HepG2 (cell line): ENCODE measurements at regions not wholly inside any gene's neighbourhood (a gene's known extent, or its start where the extent isn't known, plus 50 kb on each side); places are given as distances from the start of the nearest gene placed in this dataset.
A peak's percentile ranks its signal among the peaks of the same experiment; 100 is the strongest.

Experiments used
- EP300 ChIP-seq, 3 experiments: sonication (generic) in 1 of 3; formaldehyde crosslinking in 1 of 3; IDR thresholded peaks; 2 replicates each; pipeline versions ENCODE4 v1.5.1 to v1.6.1; 2011 to 2020; ENCODE audit warnings: low read depth in 2 of 3, low read length in 2 of 3, borderline replicate concordance in 1 of 3, improper control_type of control experiment in 1 of 3, mild to moderate bottlenecking in 1 of 3, missing genetic modification reagents in 1 of 3, moderate library complexity in 1 of 3
- HINFP ChIP-seq: sonication (generic); formaldehyde crosslinking; IDR thresholded peaks from 2 replicates; pipeline ENCODE4 v1.4.0; 2020; ENCODE audit warnings: low read depth, mild to moderate bottlenecking, missing genetic modification reagents
- KAT8 ChIP-seq: IDR thresholded peaks from 2 replicates; pipeline ENCODE4 v1.6.1; 2016; ENCODE audit warnings: missing genetic modification reagents, missing compliant biosample characterization
- POGK ChIP-seq: sonication (generic); formaldehyde crosslinking; conservative IDR thresholded peaks from 2 replicates; pipeline ENCODE4 v1.8.0; 2022; ENCODE audit warnings: mild to moderate bottlenecking, moderate library complexity, missing genetic modification reagents
- SAP130 ChIP-seq: IDR thresholded peaks from 2 replicates; pipeline ENCODE4 v1.6.1; 2016; ENCODE audit warnings: low read depth
- SNAI1 ChIP-seq: sonication (generic); formaldehyde crosslinking; IDR thresholded peaks from 2 replicates; pipeline ENCODE4 v1.5.0; 2020; ENCODE audit warnings: mild to moderate bottlenecking, missing genetic modification reagents, borderline replicate concordance
- YEATS4 ChIP-seq: sonication (generic); formaldehyde crosslinking; IDR thresholded peaks from 2 replicates; pipeline ENCODE4 v1.4.0; 2020; ENCODE audit warnings: missing genetic modification reagents, borderline replicate concordance
- ZMYM3 ChIP-seq: sonication (generic); formaldehyde crosslinking; IDR thresholded peaks from 2 replicates; pipeline ENCODE4 v1.5.1; 2020; ENCODE audit warnings: mild to moderate bottlenecking, missing genetic modification reagents
- ZNF407 ChIP-seq: sonication (generic); formaldehyde crosslinking; IDR thresholded peaks from one replicate; pipeline ENCODE4 v1.5.1; 2020; ENCODE audit warnings: mild to moderate bottlenecking, missing genetic modification reagents; ENCODE audit errors: not compliant biosample characterization
- ZNF574 ChIP-seq: sonication (generic); formaldehyde crosslinking; IDR thresholded peaks from 2 replicates; pipeline ENCODE4 v1.4.0; 2020; ENCODE audit warnings: missing genetic modification reagents
- ZNF691 ChIP-seq: sonication (generic); formaldehyde crosslinking; IDR thresholded peaks from 2 replicates; pipeline ENCODE4 v1.4.0; 2020; ENCODE audit warnings: missing genetic modification reagents, low read depth, mild to moderate bottlenecking, borderline replicate concordance
- ZNF766 ChIP-seq: sonication (generic); formaldehyde crosslinking; IDR thresholded peaks from 2 replicates; pipeline ENCODE4 v1.5.0; 2020; ENCODE audit warnings: missing genetic modification reagents, borderline replicate concordance

GRCh38 chr1:84077476-84078107 is 66.5 kb upstream of the PRKACB start (continued):
- TF ChIP-seq ZNF407: peak; percentile 15
- peak; percentile 58; the same call in 1 of the 2 replicates for TF ChIP-seq SNAI1
- no peak for TF ChIP-seq ZMYM3 (CRISPR knock-in tag)
- TF ChIP-seq KAT8: peak; percentile 16; the same call in 1 of the 2 replicates
- 0 out of 2 replicates have a peak, but pooled peaks have one; percentile 37 for TF ChIP-seq HINFP (CRISPR knock-in tag)
- no peak for TF ChIP-seq EP300 (IDR thresholded peaks at IDR 0.05; ENCODE audit: low read depth in 2 of 2, low read length in 2 of 2)
- TF ChIP-seq EP300 (CRISPR knock-in tag; IDR thresholded peaks at IDR 0.05; ENCODE audit: borderline replicate concordance): no peak
- peak; percentile 48; the same call in 1 of the 2 replicates for TF ChIP-seq POGK (CRISPR knock-in tag)
- TF ChIP-seq SAP130 (CRISPR knock-in tag): peak; percentile 46
- TF ChIP-seq ZNF691: peak; percentile 14; the same call in 1 of the 2 replicates
- peak; percentile 74 for TF ChIP-seq ZNF574
- peak; percentile 74 for TF ChIP-seq YEATS4 (CRISPR knock-in tag)
- TF ChIP-seq ZNF766: no peak
